K562 (cell line): ENCODE measurements at regions not wholly inside any gene's neighbourhood (a gene's known extent, or its start where the extent isn't known, plus 50 kb on each side); places are given as distances from the start of the nearest gene placed in this dataset.

ENCODE experiments used
- ATAC-seq: fragments of 200-7000 bp; cut with Tn5 transposase; 3 replicates; pipeline ENCODE4 v1.9.1; 2020; ENCODE audit warnings: moderate library complexity
- BruUV-seq: library from RNA; stranded (reverse); fragments of 400-500 nt; replicated peaks from 2 replicates; lab custom pipeline; 2021; lab: Mats Ljungman, UMichigan
- CTCF ChIA-PET: fragments of 300-600 bp; formaldehyde crosslinking; extraction: SDS; loops from one replicate; lab custom pipeline; 2021; ENCODE audit warnings: low intra/inter-chr PET ratio; lab: Yijun Ruan, JAX
- POLR2A ChIA-PET: fragments of 300-600, 350-650 bp; sonication (Branson Sonifier 250); formaldehyde crosslinking; extraction: SDS; loops from one replicate; lab custom pipeline; 2021; ENCODE audit warnings: antibody characterized with exemption, inconsistent platforms; lab: Yijun Ruan, JAX
- DNase-seq, 4 experiments: peaks; one replicate each; pipeline versions ENCODE4 v3.0.0 to v3.0.0-alpha.2; 2011 to 2018; ENCODE audit warnings: low spot score in 3 of 4, mixed read lengths in 3 of 4; ENCODE audit errors: extremely low read depth in 1 of 4
- FAIRE-seq: peaks from 2 replicates; lab custom pipeline; 2011; peaks lifted over from hg19 to GRCh38; lab: Jason Lieb, UNC
- H2AFZ ChIP-seq: 2 replicates; pipeline ENCODE4 v1.6.0; 2011; ENCODE audit warnings: low read depth, low read length, control low read depth, inconsistent platforms
- H3K27ac ChIP-seq: fragments of 200-600 bp; 3 replicates; pipeline ENCODE4 v1.8.0; 2011; ENCODE audit warnings: low read depth, mild to moderate bottlenecking, control low read depth, inconsistent platforms, low read length, moderate library complexity, mixed read lengths; ENCODE audit errors: extremely low read depth
- H3K27me3 ChIP-seq, 2 experiments: fragments of 300-600 bp in 1 of 2; 2 replicates in 1 of 2; 3 replicates in 1 of 2; pipeline versions ENCODE4 v1.6.0 to v1.8.0; 2011; ENCODE audit warnings: inconsistent platforms in 2 of 2, low read length in 2 of 2, mild to moderate bottlenecking in 1 of 2, mixed read lengths in 1 of 2, moderate library complexity in 1 of 2; ENCODE audit not compliant: control insufficient read depth in 2 of 2, insufficient read depth in 2 of 2
- H3K36me3 ChIP-seq: fragments of 300-600 bp; 3 replicates; pipeline ENCODE4 v1.8.0; 2011; ENCODE audit warnings: mild to moderate bottlenecking, low read length, inconsistent platforms; ENCODE audit not compliant: control insufficient read depth, insufficient read depth
- H3K4me1 ChIP-seq, 2 experiments: fragments of 200-600 bp in 1 of 2; replicated peaks in 1 of 2; 2 replicates in 1 of 2; 3 replicates in 1 of 2; pipeline versions ENCODE4 v1.5.1 to v1.8.0; 2011; ENCODE audit warnings: inconsistent platforms in 2 of 2, low read length in 2 of 2, mild to moderate bottlenecking in 1 of 2, mixed read lengths in 1 of 2, moderate library complexity in 1 of 2; ENCODE audit not compliant: control insufficient read depth in 2 of 2, insufficient read depth in 2 of 2
- H3K4me2 ChIP-seq: 2 replicates; pipeline ENCODE4 v1.6.1; 2011; ENCODE audit warnings: low read length, control low read depth, inconsistent platforms, mixed read lengths; ENCODE audit not compliant: insufficient read depth
- H3K4me3 ChIP-seq: fragments of 200-600 bp; sonication (generic), shearing (Covaris generic); 2 replicates; pipeline ENCODE4 v1.5.1; 2016; ENCODE audit warnings: control low read depth, inconsistent platforms
- H3K79me2 ChIP-seq: fragments of 200-600 bp; 3 replicates; pipeline ENCODE4 v1.8.0; 2011; ENCODE audit warnings: low read length, inconsistent platforms; ENCODE audit not compliant: control insufficient read depth, insufficient read depth
- H3K9ac ChIP-seq, 2 experiments: 2 replicates each; pipeline versions ENCODE4 v1.6.0 to v1.6.1; 2011; ENCODE audit warnings: low read depth in 2 of 2, low read length in 2 of 2, control low read depth in 1 of 2, inconsistent platforms in 1 of 2, mild to moderate bottlenecking in 1 of 2, mixed read lengths in 1 of 2; ENCODE audit not compliant: insufficient read depth in 1 of 2
- H3K9me1 ChIP-seq: one replicate; pipeline ENCODE4 v1.6.0; 2011; ENCODE audit warnings: inconsistent platforms, mild to moderate bottlenecking, low read length, moderate library complexity; ENCODE audit not compliant: control insufficient read depth, insufficient read depth
- H3K9me3 ChIP-seq: replicated peaks from 2 replicates; pipeline ENCODE4 v1.5.1; 2011; ENCODE audit warnings: low read depth, low read length, inconsistent platforms; ENCODE audit not compliant: control insufficient read depth, insufficient read depth
- H4K20me1 ChIP-seq: replicated peaks from 2 replicates; pipeline ENCODE4 v1.6.1; 2011; ENCODE audit warnings: low read length, inconsistent platforms, mixed read lengths; ENCODE audit not compliant: control insufficient read depth, insufficient read depth
- BCL6 ChIP-seq: fragments of 250-450 bp; sonication (Bioruptor Pico); IDR thresholded peaks from 2 replicates; pipeline ENCODE4 v1.4.0; 2020
- CBX5 ChIP-seq: IDR thresholded peaks from 2 replicates; pipeline ENCODE4 v1.6.1; 2014; ENCODE audit warnings: low read depth, borderline replicate concordance
- GTF2A2 ChIP-seq: IDR thresholded peaks from 2 replicates; pipeline ENCODE4 v1.6.1; 2016; ENCODE audit warnings: mild to moderate bottlenecking, missing genetic modification characterization, missing compliant biosample characterization
- IRF2 ChIP-seq: sonication (generic); formaldehyde crosslinking; IDR thresholded peaks from 2 replicates; pipeline ENCODE4 v1.8.1; 2022; ENCODE audit warnings: mild to moderate bottlenecking, missing genetic modification reagents
- KAT2B ChIP-seq: IDR thresholded peaks from one replicate; pipeline ENCODE4 v1.6.1; 2012; ENCODE audit warnings: low read depth, mild to moderate bottlenecking, control low read depth, inconsistent platforms, low read length, moderate library complexity
- KLF10 ChIP-seq: fragments of 250-450 bp; sonication (Bioruptor Pico); IDR thresholded peaks from 2 replicates; pipeline ENCODE4 v1.6.1; 2021; ENCODE audit warnings: matching md5 sums
- MIER1 ChIP-seq: fragments of 450-650 bp; IDR thresholded peaks from 2 replicates; pipeline ENCODE4 v1.6.1; 2016; ENCODE audit warnings: antibody characterized with exemption, mild to moderate bottlenecking, low read depth
- NEUROD1 ChIP-seq: fragments of 150-350 bp; IDR thresholded peaks from 2 replicates; pipeline ENCODE4 v1.6.1; 2014; ENCODE audit warnings: borderline replicate concordance, low read length, low read depth; ENCODE audit not compliant: partially characterized antibody
- NFE2L1 ChIP-seq: fragments of 450-650 bp; IDR thresholded peaks from 2 replicates; pipeline ENCODE4 v1.6.1; 2016; ENCODE audit warnings: missing genetic modification characterization, low read depth, mild to moderate bottlenecking, missing compliant biosample characterization, moderate library complexity, borderline replicate concordance
- PRPF4 ChIP-seq: fragments of 200-400 bp; formaldehyde crosslinking; IDR thresholded peaks from one replicate; pipeline ENCODE4 v1.6.1; 2017; ENCODE audit warnings: low read length, low read depth, mild to moderate bottlenecking; ENCODE audit not compliant: insufficient read depth, poor library complexity, severe bottlenecking
- RBM34 ChIP-seq: fragments of 200-400 bp; formaldehyde crosslinking; IDR thresholded peaks from 2 replicates; pipeline ENCODE4 v1.6.1; 2018; ENCODE audit warnings: low read length, borderline replicate concordance; ENCODE audit not compliant: insufficient read depth
- ZNF121 ChIP-seq: sonication (generic); formaldehyde crosslinking; conservative IDR thresholded peaks from 2 replicates; pipeline ENCODE4 v1.8.0; 2022; ENCODE audit warnings: missing genetic modification reagents
- ZNF184 ChIP-seq: sonication (generic); formaldehyde crosslinking; IDR thresholded peaks from 2 replicates; pipeline ENCODE4 v1.5.0; 2020; ENCODE audit warnings: missing genetic modification reagents
- WGBS: fragments of 100-300 bp; shearing (Covaris generic); methylation state at CpG from one replicate; pipeline ENCODE4 v1.1.6; 2016; ENCODE audit warnings: low coverage, mixed read lengths; ENCODE audit not compliant: insufficient coverage; ENCODE audit errors: missing lambda C conversion rate; 5-methylcytosine and 5-hydroxymethylcytosine counted together
- in situ Hi-C: fragments of 300-500 bp; cut with MboI; formaldehyde crosslinking; loops from 4 replicates; pipeline ENCODE4 v1.15.0; 2018; ENCODE audit warnings: inconsistent platforms, mixed read lengths
- intact Hi-C: fragments of 100-400 bp; cut with micrococcal nuclease; formaldehyde crosslinking; loops from 2 replicates; pipeline ENCODE4 v1.14.2; 2022
- TF ChIP-seq, protein P1 (sequence below): fragments of 250-450 bp; sonication (Bioruptor Pico); IDR thresholded peaks from 2 replicates; pipeline ENCODE4 v1.4.0; 2020
- TF ChIP-seq, protein P2 (sequence below): fragments of 250-450 bp; sonication (Bioruptor Pico); IDR thresholded peaks from 2 replicates; pipeline ENCODE4 v1.9.0; 2021; ENCODE audit warnings: mild to moderate bottlenecking

GRCh38 chr12:13270817-13271216 is 74.3 kb downstream of the EMP1 start:
- no peak overlapping the region for H3K9ac ChIP-seq
- no peaks in the 10 kb centered on the region for H3K79me2 ChIP-seq
- no TSS peak for BruUV-seq
- H3K9me3 ChIP-seq, result no peaks in the 10 kb centered on the region
- H2AFZ ChIP-seq, result no peak overlapping the region
- no peak overlapping the region for H3K4me3 ChIP-seq
- no peak overlapping the region for H3K4me2 ChIP-seq
- ChIA-PET POLR2A (no interaction called here), CTCF (no interaction called here)
- no peaks in the 10 kb centered on the region for H3K36me3 ChIP-seq
- no peak for FAIRE-seq
- no peak for DNase-seq
- no peak overlapping the region for H3K27ac ChIP-seq
- H3K4me1 ChIP-seq, result no peaks in the 10 kb centered on the region
- intact Hi-C loops (loop anchor here (10.0 kb wide), 1 partner anchor 264 kb away; no protein-coding TSS in a partner anchor), in situ Hi-C loops (loop anchor here (10.0 kb wide), 1 partner anchor 894 kb away; no protein-coding TSS in a partner anchor)
- H3K9me1 ChIP-seq, result no peaks in the 10 kb centered on the region
- WGBS, result 0% methylated on average over 4 of the region's 4 CpGs
- ATAC-seq, result no peak
- peaks cover 3 to 17% of the 10 kb centered on the region in 2 experiments; a peak in 3 of 5 replicates for H3K27me3 ChIP-seq
- TF ChIP-seq KLF10 (CRISPR knock-in tag) (no peak), NEUROD1 (no peak), GTF2A2 (tag) (no peak), NFE2L1 (tag) (no peak), KAT2B (no peak), ZNF121 (CRISPR knock-in tag) (no peak), MIER1 (no peak), BCL6 (CRISPR knock-in tag) (no peak), RBM34 (no peak), IRF2 (CRISPR knock-in tag) (no peak), ZNF184 (no peak), PRPF4 (no peak), CBX5 (no peak)
- TF ChIP-seq, protein P1, sequence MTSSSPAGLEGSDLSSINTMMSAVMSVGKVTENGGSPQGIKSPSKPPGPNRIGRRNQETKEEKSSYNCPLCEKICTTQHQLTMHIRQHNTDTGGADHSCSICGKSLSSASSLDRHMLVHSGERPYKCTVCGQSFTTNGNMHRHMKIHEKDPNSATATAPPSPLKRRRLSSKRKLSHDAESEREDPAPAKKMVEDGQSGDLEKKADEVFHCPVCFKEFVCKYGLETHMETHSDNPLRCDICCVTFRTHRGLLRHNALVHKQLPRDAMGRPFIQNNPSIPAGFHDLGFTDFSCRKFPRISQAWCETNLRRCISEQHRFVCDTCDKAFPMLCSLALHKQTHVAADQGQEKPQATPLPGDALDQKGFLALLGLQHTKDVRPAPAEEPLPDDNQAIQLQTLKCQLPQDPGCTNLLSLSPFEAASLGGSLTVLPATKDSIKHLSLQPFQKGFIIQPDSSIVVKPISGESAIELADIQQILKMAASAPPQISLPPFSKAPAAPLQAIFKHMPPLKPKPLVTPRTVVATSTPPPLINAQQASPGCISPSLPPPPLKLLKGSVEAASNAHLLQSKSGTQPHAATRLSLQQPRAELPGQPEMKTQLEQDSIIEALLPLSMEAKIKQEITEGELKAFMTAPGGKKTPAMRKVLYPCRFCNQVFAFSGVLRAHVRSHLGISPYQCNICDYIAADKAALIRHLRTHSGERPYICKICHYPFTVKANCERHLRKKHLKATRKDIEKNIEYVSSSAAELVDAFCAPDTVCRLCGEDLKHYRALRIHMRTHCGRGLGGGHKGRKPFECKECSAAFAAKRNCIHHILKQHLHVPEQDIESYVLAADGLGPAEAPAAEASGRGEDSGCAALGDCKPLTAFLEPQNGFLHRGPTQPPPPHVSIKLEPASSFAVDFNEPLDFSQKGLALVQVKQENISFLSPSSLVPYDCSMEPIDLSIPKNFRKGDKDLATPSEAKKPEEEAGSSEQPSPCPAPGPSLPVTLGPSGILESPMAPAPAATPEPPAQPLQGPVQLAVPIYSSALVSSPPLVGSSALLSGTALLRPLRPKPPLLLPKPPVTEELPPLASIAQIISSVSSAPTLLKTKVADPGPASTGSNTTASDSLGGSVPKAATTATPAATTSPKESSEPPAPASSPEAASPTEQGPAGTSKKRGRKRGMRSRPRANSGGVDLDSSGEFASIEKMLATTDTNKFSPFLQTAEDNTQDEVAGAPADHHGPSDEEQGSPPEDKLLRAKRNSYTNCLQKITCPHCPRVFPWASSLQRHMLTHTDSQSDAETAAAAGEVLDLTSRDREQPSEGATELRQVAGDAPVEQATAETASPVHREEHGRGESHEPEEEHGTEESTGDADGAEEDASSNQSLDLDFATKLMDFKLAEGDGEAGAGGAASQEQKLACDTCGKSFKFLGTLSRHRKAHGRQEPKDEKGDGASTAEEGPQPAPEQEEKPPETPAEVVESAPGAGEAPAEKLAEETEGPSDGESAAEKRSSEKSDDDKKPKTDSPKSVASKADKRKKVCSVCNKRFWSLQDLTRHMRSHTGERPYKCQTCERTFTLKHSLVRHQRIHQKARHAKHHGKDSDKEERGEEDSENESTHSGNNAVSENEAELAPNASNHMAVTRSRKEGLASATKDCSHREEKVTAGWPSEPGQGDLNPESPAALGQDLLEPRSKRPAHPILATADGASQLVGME (CRISPR knock-in tag), result no peak
- TF ChIP-seq, protein P2, sequence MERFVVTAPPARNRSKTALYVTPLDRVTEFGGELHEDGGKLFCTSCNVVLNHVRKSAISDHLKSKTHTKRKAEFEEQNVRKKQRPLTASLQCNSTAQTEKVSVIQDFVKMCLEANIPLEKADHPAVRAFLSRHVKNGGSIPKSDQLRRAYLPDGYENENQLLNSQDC (CRISPR knock-in tag), result no peak
- TF ChIP-seq, all 486 proteins: peak for 0
- no peaks in the 10 kb centered on the region for H4K20me1 ChIP-seq
